Lower leg skin (tissue), 4 donors: ENCODE measurements at regions not wholly inside any gene's neighbourhood (a gene's known extent, or its start where the extent isn't known, plus 50 kb on each side); places are given as distances from the start of the nearest gene placed in this dataset.

Experiments
- DNase-seq, 2 donors: peaks; one replicate each; pipeline ENCODE4 v3.0.0-alpha.2; 2019; ENCODE audit warnings: low spot score in 2 of 2
- H3K4me3 ChIP-seq: fragments of 200-600 bp; sonication (generic); 2 replicates; pipeline ENCODE4 v1.5.1; 2017; ENCODE audit warnings: mild to moderate bottlenecking, low read depth; ENCODE audit not compliant: poor library complexity, severe bottlenecking
- CTCF ChIP-seq, 3 donors: fragments of 450-650 bp; IDR thresholded peaks; one replicate each; pipeline ENCODE4 v1.5.1; 2016; ENCODE audit warnings: antibody characterized with exemption in 3 of 3, mild to moderate bottlenecking in 3 of 3, moderate library complexity in 2 of 3
- POLR2A ChIP-seq, 2 donors: fragments of 450-650 bp; IDR thresholded peaks; one replicate each; pipeline ENCODE4 v1.6.1; 2016 to 2017; ENCODE audit warnings: antibody characterized with exemption in 2 of 2, mild to moderate bottlenecking in 1 of 2, moderate library complexity in 1 of 2
- WGBS, 2 donors: methylation state at CpG; one replicate each; pipeline ENCODE4 v1.1.5; 2018; 5-methylcytosine and 5-hydroxymethylcytosine counted together
- intact Hi-C: fragments of 100-400 bp; cut with DNase I; formaldehyde crosslinking; loops from one replicate; pipeline ENCODE4 v1.15.0; 2023; ENCODE audit warnings: low total_unique reads

DNA sequence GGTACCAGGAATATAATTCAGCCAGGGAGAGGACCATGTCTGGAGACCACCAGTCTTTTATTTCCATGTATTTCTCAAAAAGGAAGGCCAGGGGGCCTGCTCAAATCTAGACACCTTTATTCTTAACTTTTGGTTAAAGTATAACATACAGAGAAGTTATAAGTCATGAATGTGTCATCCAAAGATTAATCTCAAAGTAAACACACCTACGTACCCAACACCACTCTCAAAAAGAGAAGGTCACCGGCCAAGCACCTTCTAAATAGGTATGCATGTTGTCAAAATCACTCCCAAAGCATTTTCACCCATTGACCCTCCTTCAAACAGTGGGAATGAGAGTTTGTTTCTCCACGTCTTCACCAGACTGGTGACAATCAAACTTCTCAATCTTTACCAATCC, 60.0 kb upstream of the FZD10 start:
- intact Hi-C loops: no loop called here
- no peak for DNase-seq
- WGBS, 2 donors: 89 to 92% methylated on average over 3 of the region's 3 CpGs
- TF ChIP-seq CTCF (IDR thresholded peaks at IDR 0.05) (no peak), POLR2A (IDR thresholded peaks at IDR 0.05) (no peak)
- H3K4me3 ChIP-seq: no peak overlapping the region

DNA sequence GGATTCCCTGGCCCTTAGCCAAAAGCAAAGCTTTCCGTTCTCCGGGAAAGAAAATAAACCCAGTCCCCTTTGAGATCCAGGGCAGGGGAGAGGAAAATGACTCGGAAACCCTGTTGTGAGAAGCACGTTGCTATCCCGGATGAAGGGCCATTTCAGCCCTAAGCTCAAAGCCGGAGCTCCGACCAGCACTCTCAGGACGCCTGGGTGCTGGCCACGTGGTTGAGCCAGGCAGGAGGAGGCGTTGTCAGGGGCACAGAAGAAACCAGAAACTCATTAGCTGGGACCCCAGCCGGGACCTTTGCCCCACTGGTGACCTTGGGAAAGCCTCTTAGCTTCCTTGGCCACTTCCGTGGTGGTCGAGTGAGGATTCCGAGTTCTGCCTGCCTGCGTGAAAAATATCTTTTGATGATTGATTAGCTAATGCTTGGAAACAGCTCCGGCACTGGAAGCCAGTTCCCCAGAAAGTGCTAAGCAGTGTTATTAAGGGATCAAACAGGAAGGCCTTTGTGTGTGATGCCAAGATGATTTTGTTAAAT, 57.6 kb upstream of the FZD10 start:
- no peak for TF ChIP-seq POLR2A (IDR thresholded peaks at IDR 0.05)
- TF ChIP-seq CTCF (IDR thresholded peaks at IDR 0.05): no peak
- DNase-seq: no peak
- no peak overlapping the region for H3K4me3 ChIP-seq
- WGBS, 2 donors: 3 to 5% methylated on average over 16 of the region's 16 CpGs
- intact Hi-C loops: no loop called here

- DNase-seq: no peak
- H3K4me3 ChIP-seq: no peak overlapping the region
- WGBS, 2 donors: 91 to 93% methylated on average over 16 of the region's 16 CpGs
- TF ChIP-seq POLR2A (IDR thresholded peaks at IDR 0.05): no peak
- TF ChIP-seq CTCF (IDR thresholded peaks at IDR 0.05): no peak
- intact Hi-C loops: no loop called here
These were observed 53.0 kb upstream of the FZD10 start for GRCh38 chr12:130109062-130109945.

DNA sequence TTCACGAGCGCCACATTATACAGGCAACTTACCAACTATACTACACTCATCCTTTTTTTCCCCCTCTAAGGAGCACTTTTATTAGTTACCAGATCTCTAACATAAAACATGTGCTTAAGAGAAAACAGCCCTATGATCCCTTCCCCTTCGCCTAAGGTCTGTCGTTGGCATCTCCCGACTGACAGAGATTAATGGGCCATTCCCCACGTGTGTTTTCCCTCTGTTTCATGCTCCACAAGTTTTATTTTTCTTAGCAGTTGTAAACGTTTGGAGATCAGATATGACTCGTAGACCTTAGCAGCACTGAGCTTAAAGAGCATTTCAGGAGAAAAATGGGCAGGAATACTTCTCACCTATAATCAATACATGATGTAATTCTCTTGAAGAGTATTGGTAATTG, 51.4 kb upstream of the FZD10 start:
- H3K4me3 ChIP-seq: no peak overlapping the region
- intact Hi-C loops: no loop called here
- WGBS, 2 donors: 65 to 66% methylated on average over 8 of the region's 8 CpGs
- no peak for DNase-seq
- TF ChIP-seq CTCF (IDR thresholded peaks at IDR 0.05): no peak
- no peak for TF ChIP-seq POLR2A (IDR thresholded peaks at IDR 0.05)

DNA sequence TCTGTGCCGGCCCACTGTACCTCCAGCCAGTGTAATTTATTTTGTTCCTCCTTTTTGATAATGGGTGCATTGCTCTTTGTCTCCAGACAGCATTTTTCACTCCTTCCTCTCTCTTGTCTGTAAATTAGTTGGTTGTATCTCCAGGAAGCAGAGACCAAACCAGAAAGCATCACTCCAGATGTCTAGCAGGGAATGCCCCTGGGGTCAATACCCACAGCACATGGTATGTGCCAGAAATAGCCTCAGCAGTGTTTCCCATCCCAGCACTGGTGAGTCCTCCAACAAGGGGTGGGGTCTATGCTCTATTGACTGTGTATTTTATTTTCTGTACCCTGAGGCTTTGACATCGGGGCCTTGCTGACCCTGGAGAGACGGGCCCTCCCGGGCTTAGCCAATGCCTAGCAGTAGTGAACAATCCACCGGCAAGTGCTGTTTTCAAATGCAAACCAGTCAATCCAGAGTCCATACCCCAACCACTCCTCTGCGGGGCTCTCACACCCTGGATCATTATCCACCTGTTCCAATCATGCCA, 50.2 kb upstream of the FZD10 start:
- H3K4me3 ChIP-seq: no peak overlapping the region
- intact Hi-C loops: no loop called here
- 78 to 81% methylated on average over 6 of the region's 6 CpGs for WGBS, 2 donors
- DNase-seq: no peak
- TF ChIP-seq CTCF (IDR thresholded peaks at IDR 0.05) (no peak), POLR2A (IDR thresholded peaks at IDR 0.05) (no peak)
